K562 (cell line): ENCODE measurements at regions not wholly inside any gene's neighbourhood (a gene's known extent, or its start where the extent isn't known, plus 50 kb on each side); places are given as distances from the start of the nearest gene placed in this dataset.

Experiments
- ATAC-seq: fragments of 200-7000 bp; cut with Tn5 transposase; 3 replicates; pipeline ENCODE4 v1.9.1; 2020; ENCODE audit warnings: moderate library complexity
- BruUV-seq: library from RNA; stranded (reverse); fragments of 400-500 nt; replicated peaks from 2 replicates; lab custom pipeline; 2021; lab: Mats Ljungman, UMichigan
- CTCF ChIA-PET: fragments of 300-600 bp; formaldehyde crosslinking; extraction: SDS; loops from one replicate; lab custom pipeline; 2021; ENCODE audit warnings: low intra/inter-chr PET ratio; lab: Yijun Ruan, JAX
- POLR2A ChIA-PET: fragments of 300-600, 350-650 bp; sonication (Branson Sonifier 250); formaldehyde crosslinking; extraction: SDS; loops from one replicate; lab custom pipeline; 2021; ENCODE audit warnings: antibody characterized with exemption, inconsistent platforms; lab: Yijun Ruan, JAX
- DNase-seq, 4 experiments: peaks; one replicate each; pipeline versions ENCODE4 v3.0.0 to v3.0.0-alpha.2; 2011 to 2018; ENCODE audit warnings: low spot score in 3 of 4, mixed read lengths in 3 of 4; ENCODE audit errors: extremely low read depth in 1 of 4
- FAIRE-seq: peaks from 2 replicates; lab custom pipeline; 2011; peaks lifted over from hg19 to GRCh38; lab: Jason Lieb, UNC
- H2AFZ ChIP-seq: 2 replicates; pipeline ENCODE4 v1.6.0; 2011; ENCODE audit warnings: low read depth, low read length, control low read depth, inconsistent platforms
- H3K27ac ChIP-seq: fragments of 200-600 bp; 3 replicates; pipeline ENCODE4 v1.8.0; 2011; ENCODE audit warnings: low read depth, mild to moderate bottlenecking, control low read depth, inconsistent platforms, low read length, moderate library complexity, mixed read lengths; ENCODE audit errors: extremely low read depth
- H3K27me3 ChIP-seq, 2 experiments: fragments of 300-600 bp in 1 of 2; 2 replicates in 1 of 2; 3 replicates in 1 of 2; pipeline versions ENCODE4 v1.6.0 to v1.8.0; 2011; ENCODE audit warnings: inconsistent platforms in 2 of 2, low read length in 2 of 2, mild to moderate bottlenecking in 1 of 2, mixed read lengths in 1 of 2, moderate library complexity in 1 of 2; ENCODE audit not compliant: control insufficient read depth in 2 of 2, insufficient read depth in 2 of 2
- H3K36me3 ChIP-seq: fragments of 300-600 bp; 3 replicates; pipeline ENCODE4 v1.8.0; 2011; ENCODE audit warnings: mild to moderate bottlenecking, low read length, inconsistent platforms; ENCODE audit not compliant: control insufficient read depth, insufficient read depth
- H3K4me1 ChIP-seq, 2 experiments: fragments of 200-600 bp in 1 of 2; replicated peaks in 1 of 2; 2 replicates in 1 of 2; 3 replicates in 1 of 2; pipeline versions ENCODE4 v1.5.1 to v1.8.0; 2011; ENCODE audit warnings: inconsistent platforms in 2 of 2, low read length in 2 of 2, mild to moderate bottlenecking in 1 of 2, mixed read lengths in 1 of 2, moderate library complexity in 1 of 2; ENCODE audit not compliant: control insufficient read depth in 2 of 2, insufficient read depth in 2 of 2
- H3K4me2 ChIP-seq: 2 replicates; pipeline ENCODE4 v1.6.1; 2011; ENCODE audit warnings: low read length, control low read depth, inconsistent platforms, mixed read lengths; ENCODE audit not compliant: insufficient read depth
- H3K4me3 ChIP-seq: fragments of 200-600 bp; sonication (generic), shearing (Covaris generic); 2 replicates; pipeline ENCODE4 v1.5.1; 2016; ENCODE audit warnings: control low read depth, inconsistent platforms
- H3K79me2 ChIP-seq: fragments of 200-600 bp; 3 replicates; pipeline ENCODE4 v1.8.0; 2011; ENCODE audit warnings: low read length, inconsistent platforms; ENCODE audit not compliant: control insufficient read depth, insufficient read depth
- H3K9ac ChIP-seq, 2 experiments: 2 replicates each; pipeline versions ENCODE4 v1.6.0 to v1.6.1; 2011; ENCODE audit warnings: low read depth in 2 of 2, low read length in 2 of 2, control low read depth in 1 of 2, inconsistent platforms in 1 of 2, mild to moderate bottlenecking in 1 of 2, mixed read lengths in 1 of 2; ENCODE audit not compliant: insufficient read depth in 1 of 2
- H3K9me1 ChIP-seq: one replicate; pipeline ENCODE4 v1.6.0; 2011; ENCODE audit warnings: inconsistent platforms, mild to moderate bottlenecking, low read length, moderate library complexity; ENCODE audit not compliant: control insufficient read depth, insufficient read depth
- H3K9me3 ChIP-seq: replicated peaks from 2 replicates; pipeline ENCODE4 v1.5.1; 2011; ENCODE audit warnings: low read depth, low read length, inconsistent platforms; ENCODE audit not compliant: control insufficient read depth, insufficient read depth
- H4K20me1 ChIP-seq: replicated peaks from 2 replicates; pipeline ENCODE4 v1.6.1; 2011; ENCODE audit warnings: low read length, inconsistent platforms, mixed read lengths; ENCODE audit not compliant: control insufficient read depth, insufficient read depth
- CBFB ChIP-seq: sonication (generic); formaldehyde crosslinking; IDR thresholded peaks from 2 replicates; pipeline ENCODE4 v1.4.0; 2020; ENCODE audit warnings: mild to moderate bottlenecking, missing genetic modification reagents
- FOXA1 ChIP-seq: fragments of 450-650 bp; IDR thresholded peaks from 2 replicates; pipeline ENCODE4 v1.6.1; 2016; ENCODE audit warnings: mild to moderate bottlenecking, borderline replicate concordance
- GTF2A2 ChIP-seq: IDR thresholded peaks from 2 replicates; pipeline ENCODE4 v1.6.1; 2016; ENCODE audit warnings: mild to moderate bottlenecking, missing genetic modification characterization, missing compliant biosample characterization
- HBP1 ChIP-seq: fragments of 450-650 bp; formaldehyde crosslinking; IDR thresholded peaks from 2 replicates; pipeline ENCODE4 v1.4.0; 2022; ENCODE audit warnings: missing genetic modification characterization
- KLF13 ChIP-seq: fragments of 450-650 bp; IDR thresholded peaks from 2 replicates; pipeline ENCODE4 v1.6.1; 2016; ENCODE audit warnings: missing genetic modification characterization, low read depth, mild to moderate bottlenecking, missing compliant biosample characterization, moderate library complexity, borderline replicate concordance
- RBM14 ChIP-seq: fragments of 200-400 bp; formaldehyde crosslinking; IDR thresholded peaks from 2 replicates; pipeline ENCODE4 v1.6.1; 2018; ENCODE audit warnings: low read depth, mild to moderate bottlenecking, low read length, moderate library complexity, borderline replicate concordance; ENCODE audit not compliant: insufficient read depth
- SAFB2 ChIP-seq: fragments of 200-400 bp; formaldehyde crosslinking; IDR thresholded peaks from 2 replicates; pipeline ENCODE4 v1.6.1; 2018; ENCODE audit warnings: borderline replicate concordance, low read length, low read depth, moderate library complexity; ENCODE audit not compliant: severe bottlenecking
- THRB ChIP-seq: fragments of 450-650 bp; formaldehyde crosslinking; conservative IDR thresholded peaks from 2 replicates; pipeline ENCODE4 v1.4.0; 2022; ENCODE audit warnings: mild to moderate bottlenecking, missing genetic modification characterization
- ZNF76 ChIP-seq: fragments of 250-450 bp; sonication (Bioruptor Pico); IDR thresholded peaks from 2 replicates; pipeline ENCODE4 v1.4.0; 2020; ENCODE audit warnings: mild to moderate bottlenecking, moderate library complexity, borderline replicate concordance
- in situ Hi-C: fragments of 300-500 bp; cut with MboI; formaldehyde crosslinking; loops from 4 replicates; pipeline ENCODE4 v1.15.0; 2018; ENCODE audit warnings: inconsistent platforms, mixed read lengths
- intact Hi-C: fragments of 100-400 bp; cut with micrococcal nuclease; formaldehyde crosslinking; loops from 2 replicates; pipeline ENCODE4 v1.14.2; 2022

DNA sequence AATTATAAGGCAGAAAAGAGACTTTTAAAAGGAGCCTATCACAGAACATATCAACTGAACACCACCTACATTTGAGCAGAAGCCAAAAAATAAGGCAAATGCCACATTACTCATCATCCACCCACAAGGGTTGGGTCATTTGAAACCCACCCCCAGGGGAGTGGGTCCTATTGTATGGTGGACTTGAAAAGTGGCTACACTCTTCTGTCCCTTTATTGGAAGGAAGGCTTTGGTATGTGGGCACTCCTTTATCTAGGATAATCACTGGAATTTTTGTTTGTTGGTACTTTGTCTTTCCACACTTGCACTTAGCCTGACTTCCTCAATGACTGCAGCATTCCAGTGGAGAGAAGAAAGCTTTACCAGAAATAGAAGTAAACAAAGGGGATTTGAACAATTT is 157.2 kb upstream of the COL11A1 start:
- no peaks in the 10 kb centered on the region for H3K9me1 ChIP-seq

More for the DNA sequence above, 157.2 kb upstream of the COL11A1 start:
- Histone ChIP-seq H3K9me3 (no peaks in the 10 kb centered on the region), H4K20me1 (no peaks in the 10 kb centered on the region), H3K27me3 (no peaks in the 10 kb centered on the region), H3K4me3 (no peak overlapping the region), H2AFZ (no peak overlapping the region), H3K36me3 (no peaks in the 10 kb centered on the region), H3K4me1 (no peaks in the 10 kb centered on the region), H3K27ac (no peak overlapping the region), H3K4me2 (no peak overlapping the region), H3K9ac (no peak overlapping the region), H3K79me2 (no peaks in the 10 kb centered on the region)
- TF ChIP-seq THRB (CRISPR knock-in tag) (no peak), ZNF76 (no peak), KLF13 (no peak), GTF2A2 (tag) (no peak), CBFB (CRISPR knock-in tag) (no peak), HBP1 (CRISPR knock-in tag) (no peak), RBM14 (no peak), SAFB2 (no peak), FOXA1 (no peak)
- ChIA-PET CTCF (no interaction called here), POLR2A (no interaction called here)
- ATAC-seq (no peak), FAIRE-seq (no peak), DNase-seq (no peak)
- BruUV-seq: no TSS peak
- intact Hi-C loops: no loop called here
- in situ Hi-C loops: no loop called here
